Epithelial cell of esophagus (primary cell): ENCODE measurements at regions not wholly inside any gene's neighbourhood (a gene's known extent, or its start where the extent isn't known, plus 50 kb on each side); places are given as distances from the start of the nearest gene placed in this dataset.
"Not testable (repeated sequence)": the region's sequence is repeated elsewhere in the genome, so short reads cannot be mapped to it uniquely, and the experiment has no call there.

Source experiments
- DNase-seq: peaks from one replicate; pipeline ENCODE4 v3.0.0; 2010; ENCODE audit warnings: low read depth
- H3K4me3 ChIP-seq: 2 replicates; pipeline ENCODE4 v1.5.1; 2011; ENCODE audit warnings: mild to moderate bottlenecking, low read length, control low read depth
- CTCF ChIP-seq: IDR thresholded peaks from 2 replicates; pipeline ENCODE4 v1.5.1; 2011; ENCODE audit warnings: low read depth, mild to moderate bottlenecking, low read length, control low read depth, inconsistent platforms; ENCODE audit not compliant: insufficient read depth; ENCODE audit errors: missing control alignments

GRCh38 chr6:27753668-27754407 lies 158.4 kb downstream of the OR2B2 start:
- peak; percentile 32 for TF ChIP-seq CTCF
- peak; percentile 85 for DNase-seq
- H3K4me3 ChIP-seq = peak overlapping the region; percentile 89

- TF ChIP-seq CTCF = peak; percentile 73
- H3K4me3 ChIP-seq = peak overlapping the region; percentile 89
- DNase-seq = peak; percentile 85
Observed at GRCh38 chr6:27752038-27752885, 159.9 kb downstream of the OR2B2 start.

- DNase-seq = no peak
- H3K4me3 ChIP-seq = no peak overlapping the region
- TF ChIP-seq CTCF = no peak
Observed at GRCh38 chr6:27748661-27749060, 163.5 kb downstream of the OR2B2 start.

- no peak for TF ChIP-seq CTCF
- no peak for DNase-seq
Observed at GRCh38 chr6:27747637-27748036, 164.6 kb downstream of the OR2B2 start.

GRCh38 chr6:27746860-27747259 lies 165.3 kb downstream of the OR2B2 start:
- DNase-seq, H3K4me3 ChIP-seq: not testable (repeated sequence)

More at GRCh38 chr6:27747637-27748036, 164.6 kb downstream of the OR2B2 start:
- no peak overlapping the region for H3K4me3 ChIP-seq

GRCh38 chr6:27743787-27744186 lies 168.4 kb downstream of the OR2B2 start:
- no peak for TF ChIP-seq CTCF
- H3K4me3 ChIP-seq = no peak overlapping the region
- DNase-seq = no peak

- no peak for DNase-seq
- no peak overlapping the region for H3K4me3 ChIP-seq
- no peak for TF ChIP-seq CTCF
Observed at GRCh38 chr6:27742833-27743573, 169.2 kb downstream of the OR2B2 start.

GRCh38 chr6:27739902-27740301 lies 172.3 kb downstream of the OR2B2 start:
- not testable (repeated sequence) for DNase-seq, H3K4me3 ChIP-seq
